K562 (cell line): ENCODE measurements at regions not wholly inside any gene's neighbourhood (a gene's known extent, or its start where the extent isn't known, plus 50 kb on each side); places are given as distances from the start of the nearest gene placed in this dataset.
"Not testable (repeated sequence)": the region's sequence is repeated elsewhere in the genome, so short reads cannot be mapped to it uniquely, and the experiment has no call there.

ENCODE experiments used
- ATAC-seq: fragments of 200-7000 bp; cut with Tn5 transposase; 3 replicates; pipeline ENCODE4 v1.9.1; 2020; ENCODE audit warnings: moderate library complexity
- BruUV-seq: library from RNA; stranded (reverse); fragments of 400-500 nt; replicated peaks from 2 replicates; lab custom pipeline; 2021; lab: Mats Ljungman, UMichigan
- CTCF ChIA-PET: fragments of 300-600 bp; formaldehyde crosslinking; extraction: SDS; loops from one replicate; lab custom pipeline; 2021; ENCODE audit warnings: low intra/inter-chr PET ratio; lab: Yijun Ruan, JAX
- POLR2A ChIA-PET: fragments of 300-600, 350-650 bp; sonication (Branson Sonifier 250); formaldehyde crosslinking; extraction: SDS; loops from one replicate; lab custom pipeline; 2021; ENCODE audit warnings: antibody characterized with exemption, inconsistent platforms; lab: Yijun Ruan, JAX
- DNase-seq, 4 experiments: peaks; one replicate each; pipeline versions ENCODE4 v3.0.0 to v3.0.0-alpha.2; 2011 to 2018; ENCODE audit warnings: low spot score in 3 of 4, mixed read lengths in 3 of 4; ENCODE audit errors: extremely low read depth in 1 of 4
- FAIRE-seq: peaks from 2 replicates; lab custom pipeline; 2011; peaks lifted over from hg19 to GRCh38; lab: Jason Lieb, UNC
- H2AFZ ChIP-seq: 2 replicates; pipeline ENCODE4 v1.6.0; 2011; ENCODE audit warnings: low read depth, low read length, control low read depth, inconsistent platforms
- H3K27ac ChIP-seq: fragments of 200-600 bp; 3 replicates; pipeline ENCODE4 v1.8.0; 2011; ENCODE audit warnings: low read depth, mild to moderate bottlenecking, control low read depth, inconsistent platforms, low read length, moderate library complexity, mixed read lengths; ENCODE audit errors: extremely low read depth
- H3K27me3 ChIP-seq, 2 experiments: fragments of 300-600 bp in 1 of 2; 2 replicates in 1 of 2; 3 replicates in 1 of 2; pipeline versions ENCODE4 v1.6.0 to v1.8.0; 2011; ENCODE audit warnings: inconsistent platforms in 2 of 2, low read length in 2 of 2, mild to moderate bottlenecking in 1 of 2, mixed read lengths in 1 of 2, moderate library complexity in 1 of 2; ENCODE audit not compliant: control insufficient read depth in 2 of 2, insufficient read depth in 2 of 2
- H3K36me3 ChIP-seq: fragments of 300-600 bp; 3 replicates; pipeline ENCODE4 v1.8.0; 2011; ENCODE audit warnings: mild to moderate bottlenecking, low read length, inconsistent platforms; ENCODE audit not compliant: control insufficient read depth, insufficient read depth
- H3K4me1 ChIP-seq, 2 experiments: fragments of 200-600 bp in 1 of 2; replicated peaks in 1 of 2; 2 replicates in 1 of 2; 3 replicates in 1 of 2; pipeline versions ENCODE4 v1.5.1 to v1.8.0; 2011; ENCODE audit warnings: inconsistent platforms in 2 of 2, low read length in 2 of 2, mild to moderate bottlenecking in 1 of 2, mixed read lengths in 1 of 2, moderate library complexity in 1 of 2; ENCODE audit not compliant: control insufficient read depth in 2 of 2, insufficient read depth in 2 of 2
- H3K4me2 ChIP-seq: 2 replicates; pipeline ENCODE4 v1.6.1; 2011; ENCODE audit warnings: low read length, control low read depth, inconsistent platforms, mixed read lengths; ENCODE audit not compliant: insufficient read depth
- H3K4me3 ChIP-seq: fragments of 200-600 bp; sonication (generic), shearing (Covaris generic); 2 replicates; pipeline ENCODE4 v1.5.1; 2016; ENCODE audit warnings: control low read depth, inconsistent platforms
- H3K79me2 ChIP-seq: fragments of 200-600 bp; 3 replicates; pipeline ENCODE4 v1.8.0; 2011; ENCODE audit warnings: low read length, inconsistent platforms; ENCODE audit not compliant: control insufficient read depth, insufficient read depth
- H3K9ac ChIP-seq, 2 experiments: 2 replicates each; pipeline versions ENCODE4 v1.6.0 to v1.6.1; 2011; ENCODE audit warnings: low read depth in 2 of 2, low read length in 2 of 2, control low read depth in 1 of 2, inconsistent platforms in 1 of 2, mild to moderate bottlenecking in 1 of 2, mixed read lengths in 1 of 2; ENCODE audit not compliant: insufficient read depth in 1 of 2
- H3K9me1 ChIP-seq: one replicate; pipeline ENCODE4 v1.6.0; 2011; ENCODE audit warnings: inconsistent platforms, mild to moderate bottlenecking, low read length, moderate library complexity; ENCODE audit not compliant: control insufficient read depth, insufficient read depth
- H3K9me3 ChIP-seq: replicated peaks from 2 replicates; pipeline ENCODE4 v1.5.1; 2011; ENCODE audit warnings: low read depth, low read length, inconsistent platforms; ENCODE audit not compliant: control insufficient read depth, insufficient read depth
- H4K20me1 ChIP-seq: replicated peaks from 2 replicates; pipeline ENCODE4 v1.6.1; 2011; ENCODE audit warnings: low read length, inconsistent platforms, mixed read lengths; ENCODE audit not compliant: control insufficient read depth, insufficient read depth
- BRD4 ChIP-seq: fragments of 200-600 bp; sonication (generic); IDR thresholded peaks from 2 replicates; pipeline ENCODE4 v1.6.1; 2017; ENCODE audit warnings: inconsistent platforms
- ZNF3 ChIP-seq: fragments of 250-450 bp; sonication (Bioruptor Pico); IDR thresholded peaks from 2 replicates; pipeline ENCODE4 v1.5.0; 2021; ENCODE audit warnings: mild to moderate bottlenecking, moderate library complexity
- WGBS: fragments of 100-300 bp; shearing (Covaris generic); methylation state at CpG from one replicate; pipeline ENCODE4 v1.1.6; 2016; ENCODE audit warnings: low coverage, mixed read lengths; ENCODE audit not compliant: insufficient coverage; ENCODE audit errors: missing lambda C conversion rate; 5-methylcytosine and 5-hydroxymethylcytosine counted together
- in situ Hi-C: fragments of 300-500 bp; cut with MboI; formaldehyde crosslinking; loops from 4 replicates; pipeline ENCODE4 v1.15.0; 2018; ENCODE audit warnings: inconsistent platforms, mixed read lengths
- intact Hi-C: fragments of 100-400 bp; cut with micrococcal nuclease; formaldehyde crosslinking; loops from 2 replicates; pipeline ENCODE4 v1.14.2; 2022
- TF ChIP-seq, protein P1 (sequence below): sonication (generic); formaldehyde crosslinking; IDR thresholded peaks from 2 replicates; pipeline ENCODE4 v1.5.0; 2020; ENCODE audit warnings: missing genetic modification reagents

DNA sequence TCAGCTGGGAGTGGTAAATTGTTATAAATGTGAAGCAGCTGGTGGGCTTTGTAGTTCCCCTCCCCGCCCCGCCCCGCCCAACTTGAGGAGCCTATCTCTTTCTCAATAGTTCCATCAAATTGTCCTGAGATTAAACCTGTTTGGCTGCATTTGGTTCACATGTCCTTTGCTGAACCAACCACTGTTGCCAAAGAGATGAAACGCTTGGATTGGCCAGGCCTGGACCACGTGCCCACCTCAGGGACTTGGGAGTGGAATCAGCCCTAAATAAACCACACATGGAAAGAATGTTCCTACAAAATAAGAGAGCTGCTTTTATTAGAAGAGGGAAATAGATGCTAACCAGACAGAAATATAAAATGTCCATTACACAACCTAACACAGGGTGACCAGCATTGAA, 424.9 kb upstream of the KAZN start:
- Histone ChIP-seq H4K20me1 (no peaks in the 10 kb centered on the region), H3K9ac (no peak overlapping the region), H3K27ac (no peak overlapping the region), H3K4me1 (no peaks in the 10 kb centered on the region), H3K27me3 (peaks cover 6 to 21% of the 10 kb centered on the region in 2 experiments; a peak in 3 of 5 replicates), H3K9me1 (no peaks in the 10 kb centered on the region), H2AFZ (no peak overlapping the region), H3K9me3 (no peaks in the 10 kb centered on the region), H3K4me2 (no peak overlapping the region), H3K36me3 (no peaks in the 10 kb centered on the region), H3K4me3 (no peak overlapping the region), H3K79me2 (no peaks in the 10 kb centered on the region)
- DNase-seq (no peak), ATAC-seq (no peak), FAIRE-seq (no peak)
- no peak for TF ChIP-seq BRD4
- TF ChIP-seq, protein P1, sequence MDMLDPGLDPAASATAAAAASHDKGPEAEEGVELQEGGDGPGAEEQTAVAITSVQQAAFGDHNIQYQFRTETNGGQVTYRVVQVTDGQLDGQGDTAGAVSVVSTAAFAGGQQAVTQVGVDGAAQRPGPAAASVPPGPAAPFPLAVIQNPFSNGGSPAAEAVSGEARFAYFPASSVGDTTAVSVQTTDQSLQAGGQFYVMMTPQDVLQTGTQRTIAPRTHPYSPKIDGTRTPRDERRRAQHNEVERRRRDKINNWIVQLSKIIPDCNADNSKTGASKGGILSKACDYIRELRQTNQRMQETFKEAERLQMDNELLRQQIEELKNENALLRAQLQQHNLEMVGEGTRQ (CRISPR knock-in tag) = 0 out of 2 replicates have a peak, but pooled peaks have one; percentile 12
- no peak for TF ChIP-seq ZNF3 (CRISPR knock-in tag)
- in situ Hi-C loops (no loop called here), intact Hi-C loops (no loop called here)
- POLR2A ChIA-PET = no interaction called here
- no TSS peak for BruUV-seq
- CTCF ChIA-PET = no interaction called here
- 0% methylated on average over 2 of the region's 5 CpGs for WGBS

DNA sequence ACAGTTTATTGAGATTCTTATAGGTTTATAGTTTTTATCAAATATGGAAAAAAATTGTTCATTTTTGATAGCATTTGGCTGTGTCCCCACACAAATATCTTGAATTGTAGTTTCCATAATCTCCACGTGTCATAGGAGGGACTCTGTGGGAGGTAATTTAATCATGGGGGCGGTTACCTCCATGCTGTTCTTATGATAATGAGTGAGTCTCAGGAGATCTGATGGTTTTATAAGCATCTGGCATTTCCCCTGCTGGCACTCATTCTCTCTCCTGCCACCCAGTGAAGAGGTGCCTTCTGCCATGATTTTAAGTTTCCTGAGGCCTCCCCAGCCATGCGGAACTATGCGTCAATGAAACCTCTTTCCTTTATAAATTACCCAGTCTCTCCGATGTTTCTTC, 420.6 kb upstream of the KAZN start:
- H4K20me1 ChIP-seq, H3K9me3 ChIP-seq, CTCF ChIA-PET, H2AFZ ChIP-seq, intact Hi-C loops, FAIRE-seq, H3K9ac ChIP-seq, H3K36me3 ChIP-seq, H3K4me1 ChIP-seq, H3K4me3 ChIP-seq, DNase-seq, H3K4me2 ChIP-seq, H3K9me1 ChIP-seq, ATAC-seq, H3K79me2 ChIP-seq, in situ Hi-C loops, BruUV-seq, H3K27ac ChIP-seq: not testable (repeated sequence)
- 11% methylated on average over 5 of the region's 5 CpGs for WGBS
- peaks cover 11 to 17% of the 10 kb centered on the region in 2 experiments; a peak in 4 of 5 replicates for H3K27me3 ChIP-seq
- POLR2A ChIA-PET = interaction anchor here (1.6 kb wide), 1 partner anchor 15 kb away, joined by 4 read pairs; no protein-coding TSS in a partner anchor
